ENCODE measurements at regions not wholly inside any gene's neighbourhood (a gene's known extent, or its start where the extent isn't known, plus 50 kb on each side); places are given as distances from the start of the nearest gene placed in this dataset.

DNA sequence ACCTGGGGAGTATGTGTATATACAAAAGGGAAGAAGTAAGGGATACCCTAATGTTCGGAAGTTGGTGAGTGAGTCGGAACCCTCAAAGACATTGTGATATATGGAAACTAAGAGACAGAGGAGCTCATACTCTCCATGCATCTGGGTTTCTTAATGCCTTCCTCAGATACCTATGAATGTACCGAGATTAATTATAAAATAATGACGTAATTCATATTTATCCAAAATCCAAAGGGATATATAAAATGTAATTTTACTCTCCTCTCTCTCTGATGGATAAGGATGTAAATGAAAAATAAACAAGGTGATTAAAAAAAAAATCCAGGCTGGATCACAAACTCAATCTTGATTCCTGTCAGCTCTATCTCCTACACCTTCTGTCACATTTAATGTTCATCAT, 275.9 kb upstream of the FAM241A start:
- TF ChIP-seq, protein P1, sequence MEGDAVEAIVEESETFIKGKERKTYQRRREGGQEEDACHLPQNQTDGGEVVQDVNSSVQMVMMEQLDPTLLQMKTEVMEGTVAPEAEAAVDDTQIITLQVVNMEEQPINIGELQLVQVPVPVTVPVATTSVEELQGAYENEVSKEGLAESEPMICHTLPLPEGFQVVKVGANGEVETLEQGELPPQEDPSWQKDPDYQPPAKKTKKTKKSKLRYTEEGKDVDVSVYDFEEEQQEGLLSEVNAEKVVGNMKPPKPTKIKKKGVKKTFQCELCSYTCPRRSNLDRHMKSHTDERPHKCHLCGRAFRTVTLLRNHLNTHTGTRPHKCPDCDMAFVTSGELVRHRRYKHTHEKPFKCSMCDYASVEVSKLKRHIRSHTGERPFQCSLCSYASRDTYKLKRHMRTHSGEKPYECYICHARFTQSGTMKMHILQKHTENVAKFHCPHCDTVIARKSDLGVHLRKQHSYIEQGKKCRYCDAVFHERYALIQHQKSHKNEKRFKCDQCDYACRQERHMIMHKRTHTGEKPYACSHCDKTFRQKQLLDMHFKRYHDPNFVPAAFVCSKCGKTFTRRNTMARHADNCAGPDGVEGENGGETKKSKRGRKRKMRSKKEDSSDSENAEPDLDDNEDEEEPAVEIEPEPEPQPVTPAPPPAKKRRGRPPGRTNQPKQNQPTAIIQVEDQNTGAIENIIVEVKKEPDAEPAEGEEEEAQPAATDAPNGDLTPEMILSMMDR (IDR thresholded peaks at IDR 0.05), result no peak
- TF ChIP-seq ZFX (IDR thresholded peaks at IDR 0.05; ENCODE audit: borderline replicate concordance), result no peak
